Caco-2 (cell line): ENCODE measurements at regions not wholly inside any gene's neighbourhood (a gene's known extent, or its start where the extent isn't known, plus 50 kb on each side); places are given as distances from the start of the nearest gene placed in this dataset.

Source experiments
- BruUV-seq: library from RNA; stranded (reverse); fragments of 400-500 nt; replicated peaks from 2 replicates; lab custom pipeline; 2021; lab: Mats Ljungman, UMichigan
- CTCF ChIA-PET: fragments of 300-600 bp; sonication (Branson Sonifier 250); formaldehyde crosslinking; loops from one replicate; lab custom pipeline; 2022; ENCODE audit warnings: antibody characterized with exemption; lab: Charles Lee
- POLR2A ChIA-PET: fragments of 300-600 bp; sonication (Branson Sonifier 250); formaldehyde crosslinking; loops from one replicate; lab custom pipeline; 2022; ENCODE audit warnings: antibody characterized with exemption; lab: Charles Lee
- DNase-seq, 2 experiments: peaks; one replicate each; pipeline versions ENCODE4 v3.0.0 to v3.0.0-alpha.2; 2020 to 2022
- H3K27me3 ChIP-seq: replicated peaks from 2 replicates; pipeline ENCODE4 v1.6.0; 2011; ENCODE audit warnings: low read length; ENCODE audit not compliant: control insufficient read depth, insufficient read depth
- H3K36me3 ChIP-seq: 2 replicates; pipeline ENCODE4 v1.5.1; 2011; ENCODE audit warnings: low read length; ENCODE audit not compliant: control insufficient read depth, insufficient read depth
- H3K4me1 ChIP-seq: fragments of 250-450 bp; sonication (Bioruptor Pico); 2 replicates; pipeline ENCODE4 v1.5.1; 2020; ENCODE audit warnings: mild to moderate bottlenecking
- H3K4me3 ChIP-seq: 2 replicates; pipeline ENCODE4 v1.5.1; 2011; ENCODE audit warnings: low read depth, mild to moderate bottlenecking, control low read depth, low read length
- H3K9me3 ChIP-seq: fragments of 250-450 bp; sonication (Bioruptor Pico); 2 replicates; pipeline ENCODE4 v1.5.1; 2020; ENCODE audit warnings: mild to moderate bottlenecking, moderate library complexity
- H3K27ac Mint-ChIP-seq: one replicate; pipeline ENCODE4 v1.8.0; 2022; ENCODE audit warnings: mixed read lengths; ENCODE audit not compliant: unreplicated experiment
- H3K27me3 Mint-ChIP-seq: one replicate; pipeline ENCODE4 v1.8.0; 2022; ENCODE audit warnings: mixed read lengths; ENCODE audit not compliant: insufficient read depth, unreplicated experiment
- H3K36me3 Mint-ChIP-seq: one replicate; pipeline ENCODE4 v1.8.0; 2022; ENCODE audit warnings: mild to moderate bottlenecking, mixed read lengths; ENCODE audit not compliant: insufficient read depth, unreplicated experiment
- H3K4me1 Mint-ChIP-seq: one replicate; pipeline ENCODE4 v1.8.0; 2022; ENCODE audit warnings: low read depth, mixed read lengths; ENCODE audit not compliant: unreplicated experiment
- H3K4me3 Mint-ChIP-seq: one replicate; pipeline ENCODE4 v1.8.0; 2022; ENCODE audit warnings: mild to moderate bottlenecking, moderate library complexity, mixed read lengths; ENCODE audit not compliant: unreplicated experiment
- H3K9me3 Mint-ChIP-seq: one replicate; pipeline ENCODE4 v1.8.0; 2022; ENCODE audit warnings: mixed read lengths; ENCODE audit not compliant: unreplicated experiment
- CTCF ChIP-seq, 2 experiments: fragments of 200-600 bp in 1 of 2; IDR thresholded peaks; 1 replicate in 1 of 2; 2 replicates in 1 of 2; pipeline versions ENCODE4 v1.5.1 to v1.8.0; 2011 to 2022; ENCODE audit warnings: antibody characterized with exemption in 1 of 2, control low read depth in 1 of 2, inconsistent platforms in 1 of 2, low read depth in 1 of 2, low read length in 1 of 2, mild to moderate bottlenecking in 1 of 2, moderate library complexity in 1 of 2; ENCODE audit not compliant: insufficient read depth in 1 of 2, severe bottlenecking in 1 of 2, unreplicated experiment in 1 of 2
- intact Hi-C: fragments of 100-400 bp; cut with micrococcal nuclease; formaldehyde crosslinking; loops from one replicate; pipeline ENCODE4 v1.10.0; 2022; ENCODE audit not compliant: unreplicated experiment

- H3K36me3 Mint-ChIP-seq = peaks cover 16% of the 10 kb centered on the region
- H3K9me3 Mint-ChIP-seq = peaks cover 20% of the 10 kb centered on the region
- no peak overlapping the region for H3K27ac Mint-ChIP-seq
- CTCF ChIA-PET = no interaction called here
- no peak for DNase-seq
- Histone ChIP-seq H3K4me1 (no peaks in the 10 kb centered on the region), H3K36me3 (no peaks in the 10 kb centered on the region), H3K9me3 (0 out of 2 replicates have a peak, but pooled peaks cover 4% of the 10 kb centered on the region), H3K27me3 (no peaks in the 10 kb centered on the region), H3K4me3 (no peak overlapping the region)
- TF ChIP-seq CTCF (IDR thresholded peaks at IDR 0.05; ENCODE audit: insufficient read depth in 1 of 2, low read depth in 1 of 2, low read length in 1 of 2, severe bottlenecking in 1 of 2, unreplicated experiment in 1 of 2) = no peak
- H3K4me3 Mint-ChIP-seq = no peak overlapping the region
- POLR2A ChIA-PET = no interaction called here
- BruUV-seq = no TSS peak
- H3K27me3 Mint-ChIP-seq = no peaks in the 10 kb centered on the region
- intact Hi-C loops = no loop called here
- H3K4me1 Mint-ChIP-seq = no peaks in the 10 kb centered on the region
Observed at GRCh38 chr3:15851735-15852134, 54.0 kb upstream of the ANKRD28 start.

GRCh38 chr3:15858547-15859506 lies 61.0 kb upstream of the ANKRD28 start:
- peak overlapping the region; percentile 61 for H3K4me3 ChIP-seq
- intact Hi-C loops = no loop called here
- Mint-ChIP-seq H3K4me3 (peak overlapping the region; percentile 74), H3K9me3 (peaks cover 8% of the 10 kb centered on the region), H3K27ac (peak overlapping the region; percentile 65), H3K36me3 (peaks cover 28% of the 10 kb centered on the region), H3K4me1 (no peaks in the 10 kb centered on the region), H3K27me3 (no peaks in the 10 kb centered on the region)
- no peaks in the 10 kb centered on the region for H3K27me3 ChIP-seq
- no peaks in the 10 kb centered on the region for H3K9me3 ChIP-seq
- peak; percentile 77 to 80 for DNase-seq
- CTCF ChIA-PET = no interaction called here
- POLR2A ChIA-PET = no interaction called here
- H3K4me1 ChIP-seq = peaks cover 13% of the 10 kb centered on the region; the same call in 1 of the 2 replicates
- BruUV-seq = no TSS peak
- TF ChIP-seq CTCF (IDR thresholded peaks at IDR 0.05; ENCODE audit: insufficient read depth in 1 of 2, low read depth in 1 of 2, low read length in 1 of 2, severe bottlenecking in 1 of 2, unreplicated experiment in 1 of 2) = no peak
- H3K36me3 ChIP-seq = no peaks in the 10 kb centered on the region

- Mint-ChIP-seq H3K27ac (peak overlapping the region; percentile 65), H3K36me3 (peaks cover 21% of the 10 kb centered on the region), H3K4me1 (no peaks in the 10 kb centered on the region), H3K27me3 (no peaks in the 10 kb centered on the region), H3K9me3 (peaks cover 2% of the 10 kb centered on the region), H3K4me3 (peak overlapping the region; percentile 74)
- intact Hi-C loops = no loop called here
- peaks cover 13% of the 10 kb centered on the region; the same call in 1 of the 2 replicates for H3K4me1 ChIP-seq
- ChIA-PET CTCF (no interaction called here), POLR2A (no interaction called here)
- TF ChIP-seq CTCF (IDR thresholded peaks at IDR 0.05; ENCODE audit: insufficient read depth in 1 of 2, low read depth in 1 of 2, low read length in 1 of 2, severe bottlenecking in 1 of 2, unreplicated experiment in 1 of 2) = no peak
- DNase-seq = peak; percentile 87 to 91
- H3K27me3 ChIP-seq = no peaks in the 10 kb centered on the region
- H3K36me3 ChIP-seq = no peaks in the 10 kb centered on the region
- BruUV-seq = no TSS peak
- no peaks in the 10 kb centered on the region for H3K9me3 ChIP-seq
- peak overlapping the region; percentile 61 for H3K4me3 ChIP-seq
Observed at GRCh38 chr3:15859507-15860013, 61.8 kb upstream of the ANKRD28 start.
